Right ventricle myocardium inferior (tissue), 1 donor: ENCODE measurements at regions not wholly inside any gene's neighbourhood (a gene's known extent, or its start where the extent isn't known, plus 50 kb on each side); places are given as distances from the start of the nearest gene placed in this dataset.

Source experiments
- ATAC-seq: fragments of 200-7000 bp; cut with Tn5 transposase; one replicate; pipeline ENCODE4 v1.9.1; 2020; ENCODE audit warnings: mild to moderate bottlenecking, moderate library complexity
- DNase-seq: peaks from one replicate; pipeline ENCODE4 v3.0.0; 2021; ENCODE audit errors: missing footprints
- intact Hi-C: fragments of 100-400 bp; cut with DNase I; formaldehyde crosslinking; loops from one replicate; pipeline ENCODE4 v1.11.0; 2022
- donor health status: DM: no; HTN: yes; CAD: no; lungs with severe emphysema.

- intact Hi-C loops: no loop called here
- DNase-seq: no peak
- no peak for ATAC-seq
These were observed 596.3 kb downstream of the TAFA4 start for GRCh38 chr3:68336042-68336441.

GRCh38 chr3:68334367-68334986 lies 597.9 kb downstream of the TAFA4 start:
- DNase-seq: no peak
- no peak for ATAC-seq
- intact Hi-C loops: no loop called here

- ATAC-seq: no peak
- intact Hi-C loops: no loop called here
- DNase-seq: no peak
These were observed 604.3 kb downstream of the TAFA4 start for GRCh38 chr3:68328049-68328448.

- ATAC-seq (no peak), DNase-seq (no peak)
- intact Hi-C loops: no loop called here
These were observed 616.4 kb downstream of the TAFA4 start for GRCh38 chr3:68315964-68316363.

- intact Hi-C loops: no loop called here
- DNase-seq (no peak), ATAC-seq (no peak)
These were observed 616.8 kb downstream of the TAFA4 start for GRCh38 chr3:68315546-68315945.

- ATAC-seq (no peak), DNase-seq (no peak)
- intact Hi-C loops: no loop called here
These were observed 625.8 kb downstream of the TAFA4 start for GRCh38 chr3:68306571-68306970.

- intact Hi-C loops: no loop called here
- DNase-seq: no peak
- ATAC-seq: no peak
These were observed 636.9 kb downstream of the TAFA4 start for GRCh38 chr3:68295457-68295856.

GRCh38 chr3:68290333-68290732 lies 635.9 kb upstream of the SUCLG2 start:
- ATAC-seq (no peak), DNase-seq (no peak)
- intact Hi-C loops: no loop called here

- ATAC-seq: no peak
- DNase-seq: no peak
- intact Hi-C loops: no loop called here
These were observed 633.7 kb upstream of the SUCLG2 start for GRCh38 chr3:68288085-68288484.

GRCh38 chr3:68287101-68287500 lies 632.7 kb upstream of the SUCLG2 start:
- DNase-seq: no peak
- intact Hi-C loops: no loop called here

GRCh38 chr3:68274286-68274685 lies 619.9 kb upstream of the SUCLG2 start:
- intact Hi-C loops: no loop called here
- ATAC-seq: no peak
- DNase-seq: no peak

More at GRCh38 chr3:68287101-68287500, 632.7 kb upstream of the SUCLG2 start:
- ATAC-seq: no peak

- ATAC-seq (no peak), DNase-seq (no peak)
- intact Hi-C loops: no loop called here
These were observed 616.7 kb upstream of the SUCLG2 start for GRCh38 chr3:68271145-68271544.

- intact Hi-C loops: no loop called here
- no peak for DNase-seq
- ATAC-seq: no peak
These were observed 602.3 kb upstream of the SUCLG2 start for GRCh38 chr3:68256635-68257223.

GRCh38 chr3:68249265-68249664 lies 594.9 kb upstream of the SUCLG2 start:
- intact Hi-C loops: no loop called here
- DNase-seq (no peak), ATAC-seq (no peak)

- DNase-seq: no peak
- intact Hi-C loops: no loop called here
- no peak for ATAC-seq
These were observed 588.2 kb upstream of the SUCLG2 start for GRCh38 chr3:68242606-68243005.

GRCh38 chr3:68239542-68239941 lies 585.1 kb upstream of the SUCLG2 start:
- intact Hi-C loops: no loop called here
- DNase-seq: no peak
- no peak for ATAC-seq

GRCh38 chr3:68234076-68234780 lies 579.8 kb upstream of the SUCLG2 start:
- DNase-seq: no peak
- no peak for ATAC-seq
- intact Hi-C loops: no loop called here

- intact Hi-C loops: no loop called here
- no peak for DNase-seq
- no peak for ATAC-seq
These were observed 574.4 kb upstream of the SUCLG2 start for GRCh38 chr3:68228856-68229255.

GRCh38 chr3:68220832-68221231 lies 566.4 kb upstream of the SUCLG2 start:
- DNase-seq (no peak), ATAC-seq (no peak)
- intact Hi-C loops: no loop called here

- intact Hi-C loops: no loop called here
- no peak for ATAC-seq
- DNase-seq: no peak
These were observed 557.2 kb upstream of the SUCLG2 start for GRCh38 chr3:68211637-68212036.
